Uterus (tissue), 3 donors: ENCODE measurements at regions not wholly inside any gene's neighbourhood (a gene's known extent, or its start where the extent isn't known, plus 50 kb on each side); places are given as distances from the start of the nearest gene placed in this dataset.
"Not testable (repeated sequence)": the region's sequence is repeated elsewhere in the genome, so short reads cannot be mapped to it uniquely, and the experiment has no call there.

ENCODE experiments used
- DNase-seq, 2 donors: peaks; one replicate each; pipeline ENCODE4 v3.0.0-alpha.2; 2019 to 2020
- H3K27ac ChIP-seq, 2 donors: fragments of 200-600 bp; sonication (generic); 1 replicate in 1 of 2; 2 replicates in 1 of 2; pipeline ENCODE4 v1.5.1; 2016 to 2018
- H3K27me3 ChIP-seq, 2 donors: fragments of 200-600 bp; sonication (generic); one replicate each; pipeline ENCODE4 v1.5.1; 2018 to 2019; ENCODE audit warnings: control low read depth in 1 of 2
- H3K36me3 ChIP-seq, 2 donors: fragments of 200-600 bp; sonication (generic); one replicate each; pipeline ENCODE4 v1.5.1; 2019; ENCODE audit warnings: control low read depth in 1 of 2
- H3K4me1 ChIP-seq, 2 donors: fragments of 200-600 bp; sonication (generic); one replicate each; pipeline ENCODE4 v1.5.1; 2018 to 2019; ENCODE audit warnings: control low read depth in 1 of 2
- H3K4me3 ChIP-seq, 2 donors: fragments of 200-600 bp; sonication (generic); 1 replicate in 1 of 2; 2 replicates in 1 of 2; pipeline ENCODE4 v1.5.1; 2018 to 2019; ENCODE audit warnings: mild to moderate bottlenecking in 1 of 2
- H3K9me3 ChIP-seq, 2 donors: fragments of 200-600 bp; sonication (generic); one replicate each; pipeline ENCODE4 v1.5.1; 2019; ENCODE audit warnings: control low read depth in 1 of 2
- CTCF ChIP-seq, 4 experiments: fragments of 200-600 bp in 2 of 4; fragments of 450-650 bp in 2 of 4; sonication (generic) in 2 of 4; IDR thresholded peaks; one replicate each; pipeline ENCODE4 v1.5.1; 2016 to 2019; ENCODE audit warnings: antibody characterized with exemption in 4 of 4, mild to moderate bottlenecking in 2 of 4, moderate library complexity in 1 of 4
- intact Hi-C: fragments of 100-400 bp; cut with DNase I; formaldehyde crosslinking; loops from one replicate; pipeline ENCODE4 v1.15.1; 2023; ENCODE audit warnings: low total_unique reads
- donor health status: DM: yes; HTN: yes; CAD: no.

GRCh38 chr10:87416892-87417291, 59.3 kb downstream of the NUTM2D start:
- intact Hi-C loops, H3K27me3 ChIP-seq, H3K27ac ChIP-seq, H3K36me3 ChIP-seq, H3K9me3 ChIP-seq, H3K4me1 ChIP-seq, H3K4me3 ChIP-seq, DNase-seq: not testable (repeated sequence)

GRCh38 chr10:87422641-87423040, 65.1 kb downstream of the NUTM2D start:
- H3K4me3 ChIP-seq, intact Hi-C loops, H3K9me3 ChIP-seq, H3K27me3 ChIP-seq, H3K27ac ChIP-seq, H3K4me1 ChIP-seq, H3K36me3 ChIP-seq, DNase-seq: not testable (repeated sequence)

GRCh38 chr10:87424697-87425373, 67.3 kb downstream of the NUTM2D start:
- H3K27me3 ChIP-seq, H3K9me3 ChIP-seq, intact Hi-C loops: not testable (repeated sequence)

GRCh38 chr10:87433836-87434235, 70.9 kb upstream of the MINPP1 start:
- H3K4me3 ChIP-seq, H3K9me3 ChIP-seq, intact Hi-C loops, H3K27me3 ChIP-seq, H3K4me1 ChIP-seq, H3K36me3 ChIP-seq, H3K27ac ChIP-seq, DNase-seq: not testable (repeated sequence)

More at GRCh38 chr10:87424697-87425373, 67.3 kb downstream of the NUTM2D start:
- not testable (repeated sequence) for H3K27ac ChIP-seq, DNase-seq, H3K4me3 ChIP-seq, H3K36me3 ChIP-seq, H3K4me1 ChIP-seq

- H3K27ac ChIP-seq, H3K36me3 ChIP-seq, H3K27me3 ChIP-seq, H3K9me3 ChIP-seq, H3K4me1 ChIP-seq, intact Hi-C loops, DNase-seq, H3K4me3 ChIP-seq: not testable (repeated sequence)
Observed at GRCh38 chr10:87435295-87435826, 69.3 kb upstream of the MINPP1 start.

GRCh38 chr10:87436104-87436503, 68.6 kb upstream of the MINPP1 start:
- H3K4me1 ChIP-seq, H3K36me3 ChIP-seq, H3K9me3 ChIP-seq, intact Hi-C loops, H3K27me3 ChIP-seq, H3K27ac ChIP-seq, H3K4me3 ChIP-seq: not testable (repeated sequence)
- TF ChIP-seq CTCF (IDR thresholded peaks at IDR 0.05): peak in 2 of 4 experiments; percentile 5 to 10
- peak; percentile 13 to 44 for DNase-seq

GRCh38 chr10:87437450-87437849, 67.2 kb upstream of the MINPP1 start:
- intact Hi-C loops, DNase-seq: not testable (repeated sequence)

More at GRCh38 chr10:87437450-87437849, 67.2 kb upstream of the MINPP1 start:
- not testable (repeated sequence) for H3K4me3 ChIP-seq, H3K27me3 ChIP-seq, H3K4me1 ChIP-seq, H3K36me3 ChIP-seq, H3K9me3 ChIP-seq, H3K27ac ChIP-seq
